ENCODE measurements at regions not wholly inside any gene's neighbourhood (a gene's known extent, or its start where the extent isn't known, plus 50 kb on each side); places are given as distances from the start of the nearest gene placed in this dataset.

DNA sequence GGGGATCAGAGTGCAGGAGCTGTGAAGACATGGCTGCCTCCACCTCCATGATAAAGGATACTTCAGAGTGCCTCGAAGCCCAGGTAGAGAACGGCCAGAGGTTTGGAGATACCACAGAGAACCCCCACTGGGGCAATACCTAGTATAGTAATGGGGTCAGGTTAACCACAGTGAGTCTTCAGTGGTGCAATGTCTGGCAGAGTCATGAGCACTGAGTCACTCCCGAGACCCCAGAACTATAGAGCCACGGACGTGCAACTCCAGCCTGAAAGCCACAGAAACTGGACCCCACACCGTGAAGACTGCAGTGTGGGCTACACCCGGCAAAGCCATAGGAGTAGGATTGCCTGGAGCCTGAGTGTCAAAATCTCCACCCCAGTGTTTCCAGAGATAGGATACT, 746.6 kb downstream of the CBLN2 start:
- TF ChIP-seq CEBPB (IDR thresholded peaks at IDR 0.05), result no peak
- no peak for TF ChIP-seq TCF12 (IDR thresholded peaks at IDR 0.05; ENCODE audit: low read depth)
- no peak for TF ChIP-seq YY1 (IDR thresholded peaks at IDR 0.05; ENCODE audit: low read depth)
- TF ChIP-seq, protein P1, sequence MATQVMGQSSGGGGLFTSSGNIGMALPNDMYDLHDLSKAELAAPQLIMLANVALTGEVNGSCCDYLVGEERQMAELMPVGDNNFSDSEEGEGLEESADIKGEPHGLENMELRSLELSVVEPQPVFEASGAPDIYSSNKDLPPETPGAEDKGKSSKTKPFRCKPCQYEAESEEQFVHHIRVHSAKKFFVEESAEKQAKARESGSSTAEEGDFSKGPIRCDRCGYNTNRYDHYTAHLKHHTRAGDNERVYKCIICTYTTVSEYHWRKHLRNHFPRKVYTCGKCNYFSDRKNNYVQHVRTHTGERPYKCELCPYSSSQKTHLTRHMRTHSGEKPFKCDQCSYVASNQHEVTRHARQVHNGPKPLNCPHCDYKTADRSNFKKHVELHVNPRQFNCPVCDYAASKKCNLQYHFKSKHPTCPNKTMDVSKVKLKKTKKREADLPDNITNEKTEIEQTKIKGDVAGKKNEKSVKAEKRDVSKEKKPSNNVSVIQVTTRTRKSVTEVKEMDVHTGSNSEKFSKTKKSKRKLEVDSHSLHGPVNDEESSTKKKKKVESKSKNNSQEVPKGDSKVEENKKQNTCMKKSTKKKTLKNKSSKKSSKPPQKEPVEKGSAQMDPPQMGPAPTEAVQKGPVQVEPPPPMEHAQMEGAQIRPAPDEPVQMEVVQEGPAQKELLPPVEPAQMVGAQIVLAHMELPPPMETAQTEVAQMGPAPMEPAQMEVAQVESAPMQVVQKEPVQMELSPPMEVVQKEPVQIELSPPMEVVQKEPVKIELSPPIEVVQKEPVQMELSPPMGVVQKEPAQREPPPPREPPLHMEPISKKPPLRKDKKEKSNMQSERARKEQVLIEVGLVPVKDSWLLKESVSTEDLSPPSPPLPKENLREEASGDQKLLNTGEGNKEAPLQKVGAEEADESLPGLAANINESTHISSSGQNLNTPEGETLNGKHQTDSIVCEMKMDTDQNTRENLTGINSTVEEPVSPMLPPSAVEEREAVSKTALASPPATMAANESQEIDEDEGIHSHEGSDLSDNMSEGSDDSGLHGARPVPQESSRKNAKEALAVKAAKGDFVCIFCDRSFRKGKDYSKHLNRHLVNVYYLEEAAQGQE (IDR thresholded peaks at IDR 0.05; ENCODE audit: low read depth), result no peak
- no peak for TF ChIP-seq EGR1 (IDR thresholded peaks at IDR 0.05)
- no peak for TF ChIP-seq FOXM1 (IDR thresholded peaks at IDR 0.05; ENCODE audit: borderline replicate concordance, low read depth)
- no peak for TF ChIP-seq ZBTB7A (IDR thresholded peaks at IDR 0.05; ENCODE audit: low read depth)
- TF ChIP-seq TAF1 (IDR thresholded peaks at IDR 0.05; ENCODE audit: low read depth), result no peak
- no peak for TF ChIP-seq TEAD4 (IDR thresholded peaks at IDR 0.05)
- TF ChIP-seq MAX (IDR thresholded peaks at IDR 0.05), result no peak
- no peak for TF ChIP-seq EP300 (IDR thresholded peaks at IDR 0.05; ENCODE audit: borderline replicate concordance)
- no peak for TF ChIP-seq USF1 (IDR thresholded peaks at IDR 0.05)
- no peak for TF ChIP-seq CREB1 (IDR thresholded peaks at IDR 0.05; ENCODE audit: low read depth)
- no peak for TF ChIP-seq NFIC (IDR thresholded peaks at IDR 0.05)
- no peak for TF ChIP-seq RAD21 (IDR thresholded peaks at IDR 0.05; ENCODE audit: low read depth)

DNA sequence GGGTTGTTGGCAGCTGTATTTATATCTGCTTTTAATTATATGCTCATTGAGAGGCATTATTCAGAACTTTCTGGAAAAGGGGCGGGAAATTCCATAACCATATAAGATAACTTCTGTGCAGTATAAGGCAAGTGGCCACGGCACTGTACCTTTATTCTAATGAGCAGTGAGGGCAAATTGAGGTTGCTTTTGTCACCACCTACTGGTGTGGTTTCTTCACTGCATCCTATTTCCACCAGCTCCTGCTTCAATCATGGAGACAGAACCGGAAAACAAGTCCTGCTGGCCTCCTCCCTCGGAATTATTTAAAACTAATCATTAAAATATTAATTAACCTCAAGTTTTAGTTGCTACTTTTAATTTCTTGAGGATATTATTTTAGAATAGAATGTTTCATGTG, 759.4 kb downstream of the CBLN2 start:
- TF ChIP-seq EP300 (IDR thresholded peaks at IDR 0.05; ENCODE audit: borderline replicate concordance) (no peak), RAD21 (IDR thresholded peaks at IDR 0.05; ENCODE audit: low read depth) (peak; percentile 37; the same call in 1 of the 2 replicates)

- TF ChIP-seq NFIC (IDR thresholded peaks at IDR 0.05), result no peak
- TF ChIP-seq EGR1 (IDR thresholded peaks at IDR 0.05), result no peak
- no peak for TF ChIP-seq USF1 (IDR thresholded peaks at IDR 0.05)
- TF ChIP-seq TAF1 (IDR thresholded peaks at IDR 0.05; ENCODE audit: low read depth), result no peak
- no peak for TF ChIP-seq CEBPB (IDR thresholded peaks at IDR 0.05)
- TF ChIP-seq, protein P1 (IDR thresholded peaks at IDR 0.05; ENCODE audit: low read depth), result no peak
- no peak for TF ChIP-seq ZBTB7A (IDR thresholded peaks at IDR 0.05; ENCODE audit: low read depth)
- TF ChIP-seq CREB1 (IDR thresholded peaks at IDR 0.05; ENCODE audit: low read depth), result no peak
- TF ChIP-seq RAD21 (IDR thresholded peaks at IDR 0.05; ENCODE audit: low read depth), result no peak
- TF ChIP-seq MAX (IDR thresholded peaks at IDR 0.05), result no peak
- TF ChIP-seq YY1 (IDR thresholded peaks at IDR 0.05; ENCODE audit: low read depth), result no peak
- no peak for TF ChIP-seq FOXM1 (IDR thresholded peaks at IDR 0.05; ENCODE audit: borderline replicate concordance, low read depth)
- no peak for TF ChIP-seq TCF12 (IDR thresholded peaks at IDR 0.05; ENCODE audit: low read depth)
- TF ChIP-seq EP300 (IDR thresholded peaks at IDR 0.05; ENCODE audit: borderline replicate concordance), result no peak
- TF ChIP-seq TEAD4 (IDR thresholded peaks at IDR 0.05), result no peak
Measured at GRCh38 chr18:71760541-71760940, 783.6 kb downstream of the CBLN2 start.

GRCh38 chr18:71754246-71754645, 789.9 kb downstream of the CBLN2 start:
- TF ChIP-seq TAF1 (IDR thresholded peaks at IDR 0.05; ENCODE audit: low read depth) (no peak), ZBTB7A (IDR thresholded peaks at IDR 0.05; ENCODE audit: low read depth) (no peak)

DNA sequence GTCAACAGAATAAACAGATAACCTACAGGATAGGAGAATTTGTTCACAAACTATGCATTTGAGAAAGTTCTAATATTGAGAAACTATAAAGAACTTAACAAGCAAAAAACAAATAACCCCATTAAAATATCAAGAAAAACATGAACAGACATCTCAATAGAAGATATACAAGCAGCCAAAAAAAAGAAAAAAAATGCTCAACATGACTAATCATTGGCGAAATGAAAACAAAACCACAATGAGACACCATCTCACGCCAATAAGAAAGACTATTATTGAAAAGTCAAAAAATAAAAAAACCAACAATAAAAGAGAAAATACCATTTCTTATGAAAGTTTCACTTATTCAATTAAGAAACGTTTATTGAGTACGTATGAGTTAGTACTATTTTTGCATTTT, 800.5 kb downstream of the CBLN2 start:
- no peak for TF ChIP-seq NFIC (IDR thresholded peaks at IDR 0.05)
- no peak for TF ChIP-seq EP300 (IDR thresholded peaks at IDR 0.05; ENCODE audit: borderline replicate concordance)
- TF ChIP-seq EGR1 (IDR thresholded peaks at IDR 0.05), result no peak
- TF ChIP-seq FOXM1 (IDR thresholded peaks at IDR 0.05; ENCODE audit: borderline replicate concordance, low read depth), result no peak
- TF ChIP-seq TEAD4 (IDR thresholded peaks at IDR 0.05), result no peak
- no peak for TF ChIP-seq USF1 (IDR thresholded peaks at IDR 0.05)
- no peak for TF ChIP-seq CREB1 (IDR thresholded peaks at IDR 0.05; ENCODE audit: low read depth)
- TF ChIP-seq, protein P1 (IDR thresholded peaks at IDR 0.05; ENCODE audit: low read depth), result no peak
- TF ChIP-seq TAF1 (IDR thresholded peaks at IDR 0.05; ENCODE audit: low read depth), result no peak
- TF ChIP-seq ZBTB7A (IDR thresholded peaks at IDR 0.05; ENCODE audit: low read depth), result no peak
- TF ChIP-seq CEBPB (IDR thresholded peaks at IDR 0.05), result no peak

Data from Ishikawa (cell line).